OCI-LY7 (cell line): ENCODE measurements at regions not wholly inside any gene's neighbourhood (a gene's known extent, or its start where the extent isn't known, plus 50 kb on each side); places are given as distances from the start of the nearest gene placed in this dataset.

ENCODE experiments used
- EZH2phosphoT487 ChIP-seq: fragments of 200-600 bp; sonication (generic); IDR thresholded peaks from 2 replicates; pipeline ENCODE4 v1.6.1; 2018; ENCODE audit warnings: low read depth, borderline replicate concordance, mild to moderate bottlenecking, mixed run types, antibody characterized with exemption, low read length, moderate library complexity, mixed read lengths
- TF ChIP-seq, protein P1 (sequence below): fragments of 200-600 bp; sonication (generic); conservative IDR thresholded peaks from 2 replicates; pipeline ENCODE4 v1.5.1; 2014; ENCODE audit warnings: mild to moderate bottlenecking, antibody characterized with exemption, low read length, moderate library complexity, mixed read lengths

DNA sequence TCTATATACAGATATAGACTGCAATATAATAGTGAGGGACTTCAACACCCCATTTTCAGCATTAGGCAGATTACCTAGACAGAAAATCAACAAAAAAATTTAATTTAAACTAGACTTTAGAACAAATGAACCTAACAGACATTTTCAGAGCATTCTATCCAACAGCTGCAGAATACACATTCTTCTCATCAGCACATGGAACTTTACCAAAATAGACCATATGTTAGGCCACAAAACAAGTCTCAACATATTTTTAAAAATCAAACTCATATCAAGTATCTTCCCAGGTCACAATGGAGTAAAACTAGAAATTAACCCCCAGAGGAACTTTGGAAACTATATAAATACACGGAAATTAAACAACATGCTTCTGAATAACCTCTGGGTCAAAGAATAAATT is 169.6 kb downstream of the MTERF1 start:
- TF ChIP-seq, protein P1, sequence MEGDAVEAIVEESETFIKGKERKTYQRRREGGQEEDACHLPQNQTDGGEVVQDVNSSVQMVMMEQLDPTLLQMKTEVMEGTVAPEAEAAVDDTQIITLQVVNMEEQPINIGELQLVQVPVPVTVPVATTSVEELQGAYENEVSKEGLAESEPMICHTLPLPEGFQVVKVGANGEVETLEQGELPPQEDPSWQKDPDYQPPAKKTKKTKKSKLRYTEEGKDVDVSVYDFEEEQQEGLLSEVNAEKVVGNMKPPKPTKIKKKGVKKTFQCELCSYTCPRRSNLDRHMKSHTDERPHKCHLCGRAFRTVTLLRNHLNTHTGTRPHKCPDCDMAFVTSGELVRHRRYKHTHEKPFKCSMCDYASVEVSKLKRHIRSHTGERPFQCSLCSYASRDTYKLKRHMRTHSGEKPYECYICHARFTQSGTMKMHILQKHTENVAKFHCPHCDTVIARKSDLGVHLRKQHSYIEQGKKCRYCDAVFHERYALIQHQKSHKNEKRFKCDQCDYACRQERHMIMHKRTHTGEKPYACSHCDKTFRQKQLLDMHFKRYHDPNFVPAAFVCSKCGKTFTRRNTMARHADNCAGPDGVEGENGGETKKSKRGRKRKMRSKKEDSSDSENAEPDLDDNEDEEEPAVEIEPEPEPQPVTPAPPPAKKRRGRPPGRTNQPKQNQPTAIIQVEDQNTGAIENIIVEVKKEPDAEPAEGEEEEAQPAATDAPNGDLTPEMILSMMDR, result no peak
- TF ChIP-seq EZH2phosphoT487, result no peak
